Naive thymus-derived CD4-positive, alpha-beta T cell (primary cell): ENCODE measurements at regions not wholly inside any gene's neighbourhood (a gene's known extent, or its start where the extent isn't known, plus 50 kb on each side); places are given as distances from the start of the nearest gene placed in this dataset.

Experiments
- ATAC-seq: fragments of 150-1000 bp; cut with Tn5 transposase; 2 replicates; pipeline ENCODE4 v1.10.0; 2021; ENCODE audit warnings: mild to moderate bottlenecking, moderate library complexity
- CTCF ChIA-PET: fragments of 350-600 bp; sonication (Branson Sonifier 250); formaldehyde crosslinking; loops from one replicate; lab custom pipeline; 2021; ENCODE audit warnings: antibody characterized with exemption; lab: Charles Lee
- POLR2A ChIA-PET: fragments of 350-600 bp; sonication (Branson Sonifier 250); formaldehyde crosslinking; loops from one replicate; lab custom pipeline; 2021; ENCODE audit warnings: antibody characterized with exemption, inconsistent platforms; lab: Charles Lee
- DNase-seq, 9 donors: peaks; one replicate each; pipeline versions ENCODE4 v3.0.0 to v3.0.0-alpha.2; 2020 to 2022; ENCODE audit warnings: mixed read lengths in 1 of 9
- H3K27ac ChIP-seq: one replicate; pipeline ENCODE4 v1.7.0; 2013; ENCODE audit warnings: mild to moderate bottlenecking, low read depth, low read length, moderate library complexity
- H3K27me3 ChIP-seq, 2 donors: one replicate each; pipeline ENCODE4 v1.7.0; 2013; ENCODE audit warnings: low read length in 2 of 2, mild to moderate bottlenecking in 2 of 2, moderate library complexity in 2 of 2; ENCODE audit not compliant: control insufficient read depth in 2 of 2, insufficient read depth in 2 of 2
- H3K36me3 ChIP-seq, 3 experiments: 1 replicate in 2 of 3; 2 replicates in 1 of 3; pipeline ENCODE4 v1.7.0; 2013; ENCODE audit warnings: low read length in 3 of 3, mild to moderate bottlenecking in 3 of 3, moderate library complexity in 1 of 3; ENCODE audit not compliant: insufficient read depth in 3 of 3, control insufficient read depth in 2 of 3
- H3K4me1 ChIP-seq, 2 donors: one replicate each; pipeline ENCODE4 v1.7.0; 2013; ENCODE audit warnings: low read length in 2 of 2, mild to moderate bottlenecking in 2 of 2, moderate library complexity in 1 of 2; ENCODE audit not compliant: control insufficient read depth in 2 of 2, insufficient read depth in 2 of 2
- H3K4me3 ChIP-seq: 2 replicates; pipeline ENCODE4 v1.7.0; 2013; ENCODE audit warnings: mild to moderate bottlenecking, low read length
- H3K9me3 ChIP-seq, 3 experiments: 1 replicate in 2 of 3; 2 replicates in 1 of 3; pipeline ENCODE4 v1.7.0; 2013; ENCODE audit warnings: low read length in 3 of 3; ENCODE audit not compliant: control insufficient read depth in 2 of 3
- H3K27ac Mint-ChIP-seq, 9 donors: one replicate each; pipeline ENCODE4 v1.8.0; 2020 to 2022; ENCODE audit warnings: mixed read lengths in 9 of 9, mild to moderate bottlenecking in 8 of 9, moderate library complexity in 5 of 9, inconsistent platforms in 2 of 9
- H3K27me3 Mint-ChIP-seq, 5 donors: one replicate each; pipeline ENCODE4 v1.8.0; 2021 to 2022; ENCODE audit warnings: mixed read lengths in 5 of 5, mild to moderate bottlenecking in 1 of 5
- H3K36me3 Mint-ChIP-seq, 5 donors: one replicate each; pipeline ENCODE4 v1.8.0; 2020 to 2022; ENCODE audit warnings: mixed read lengths in 5 of 5, mild to moderate bottlenecking in 3 of 5, inconsistent platforms in 1 of 5
- H3K4me1 Mint-ChIP-seq, 7 donors: one replicate each; pipeline ENCODE4 v1.8.0; 2020 to 2022; ENCODE audit warnings: mixed read lengths in 7 of 7, mild to moderate bottlenecking in 3 of 7, inconsistent platforms in 1 of 7
- H3K4me3 Mint-ChIP-seq, 10 donors: one replicate each; pipeline ENCODE4 v1.8.0; 2020 to 2022; ENCODE audit warnings: mild to moderate bottlenecking in 10 of 10, mixed read lengths in 10 of 10, moderate library complexity in 6 of 10, inconsistent platforms in 2 of 10
- H3K9me3 Mint-ChIP-seq, 11 donors: one replicate each; pipeline ENCODE4 v1.8.0; 2020 to 2022; ENCODE audit warnings: mixed read lengths in 11 of 11, mild to moderate bottlenecking in 4 of 11, inconsistent platforms in 1 of 11, moderate library complexity in 1 of 11
- intact Hi-C, 2 donors: fragments of 100-400 bp; cut with micrococcal nuclease; formaldehyde crosslinking; loops; one replicate each; pipeline ENCODE4 v1.15.1; 2023

- Histone ChIP-seq H3K9me3 (no peaks in the 10 kb centered on the region), H3K4me3 (no peak overlapping the region), H3K4me1 (no peaks in the 10 kb centered on the region), H3K36me3 (no peaks in the 10 kb centered on the region), H3K27me3 (no peaks in the 10 kb centered on the region), H3K27ac (no peak overlapping the region)
- ATAC-seq (no peak), DNase-seq (no peak)
- Mint-ChIP-seq H3K36me3 (no peaks in the 10 kb centered on the region), H3K27me3 (no peaks in the 10 kb centered on the region), H3K4me1 (peaks cover 0 to 1% (median 0%) of the 10 kb centered on the region in 7 donors), H3K4me3 (no peak overlapping the region), H3K27ac (no peak overlapping the region), H3K9me3 (peaks cover 0 to 11% (median 0%) of the 10 kb centered on the region in 11 donors)
- intact Hi-C loops: no loop called here
- POLR2A ChIA-PET: no interaction called here
- CTCF ChIA-PET: no interaction called here
Observed at GRCh38 chr5:120254385-120254784, 209.7 kb upstream of the PRR16 start.

GRCh38 chr5:120255214-120255613, 208.9 kb upstream of the PRR16 start:
- Histone ChIP-seq H3K9me3 (no peaks in the 10 kb centered on the region), H3K27ac (no peak overlapping the region), H3K4me3 (no peak overlapping the region), H3K36me3 (no peaks in the 10 kb centered on the region), H3K27me3 (no peaks in the 10 kb centered on the region), H3K4me1 (no peaks in the 10 kb centered on the region)
- H3K9me3 Mint-ChIP-seq: peaks cover 0 to 4% (median 0%) of the 10 kb centered on the region in 11 donors
- H3K27ac Mint-ChIP-seq: no peak overlapping the region
- peaks cover 0 to 1% (median 0%) of the 10 kb centered on the region in 7 donors for H3K4me1 Mint-ChIP-seq
- H3K4me3 Mint-ChIP-seq: no peak overlapping the region
- DNase-seq (no peak), ATAC-seq (no peak)
- no peaks in the 10 kb centered on the region for H3K27me3 Mint-ChIP-seq
- CTCF ChIA-PET: no interaction called here
- intact Hi-C loops: no loop called here
- POLR2A ChIA-PET: no interaction called here
- H3K36me3 Mint-ChIP-seq: no peaks in the 10 kb centered on the region

- no peaks in the 10 kb centered on the region for H3K36me3 Mint-ChIP-seq
- POLR2A ChIA-PET: no interaction called here
- no peak for ATAC-seq
- DNase-seq: no peak
- no peak overlapping the region for H3K27ac ChIP-seq
- no peaks in the 10 kb centered on the region for H3K36me3 ChIP-seq
- H3K4me1 Mint-ChIP-seq: peaks cover 0 to 1% (median 0%) of the 10 kb centered on the region in 7 donors
- no peaks in the 10 kb centered on the region for H3K9me3 ChIP-seq
- H3K27ac Mint-ChIP-seq: no peak overlapping the region
- no peaks in the 10 kb centered on the region for H3K27me3 Mint-ChIP-seq
- CTCF ChIA-PET: no interaction called here
- H3K9me3 Mint-ChIP-seq: peaks cover 0 to 4% (median 0%) of the 10 kb centered on the region in 11 donors
- intact Hi-C loops: no loop called here
- no peak overlapping the region for H3K4me3 ChIP-seq
- no peak overlapping the region for H3K4me3 Mint-ChIP-seq
- no peaks in the 10 kb centered on the region for H3K27me3 ChIP-seq
- no peaks in the 10 kb centered on the region for H3K4me1 ChIP-seq
Observed at GRCh38 chr5:120256376-120256775, 207.7 kb upstream of the PRR16 start.

GRCh38 chr5:120257358-120257971, 206.6 kb upstream of the PRR16 start:
- POLR2A ChIA-PET: no interaction called here
- DNase-seq: no peak
- intact Hi-C loops: no loop called here
- Histone ChIP-seq H3K9me3 (no peaks in the 10 kb centered on the region), H3K27ac (no peak overlapping the region), H3K27me3 (no peaks in the 10 kb centered on the region), H3K4me3 (no peak overlapping the region), H3K36me3 (no peaks in the 10 kb centered on the region), H3K4me1 (no peaks in the 10 kb centered on the region)
- no peak for ATAC-seq
- Mint-ChIP-seq H3K27ac (no peak overlapping the region), H3K27me3 (no peaks in the 10 kb centered on the region), H3K9me3 (peaks cover 0 to 4% (median 0%) of the 10 kb centered on the region in 11 donors), H3K36me3 (no peaks in the 10 kb centered on the region), H3K4me3 (no peak overlapping the region), H3K4me1 (peaks cover 0 to 1% (median 0%) of the 10 kb centered on the region in 7 donors)
- CTCF ChIA-PET: no interaction called here

GRCh38 chr5:120258123-120258522, 206.0 kb upstream of the PRR16 start:
- ChIA-PET CTCF (no interaction called here), POLR2A (no interaction called here)
- no peaks in the 10 kb centered on the region for H3K36me3 Mint-ChIP-seq
- DNase-seq (no peak), ATAC-seq (peak; percentile 26)
- H3K4me1 Mint-ChIP-seq: peaks cover 0 to under 1% (median 0%) of the 10 kb centered on the region in 7 donors
- Histone ChIP-seq H3K4me3 (no peak overlapping the region), H3K27me3 (no peaks in the 10 kb centered on the region), H3K36me3 (no peaks in the 10 kb centered on the region), H3K4me1 (no peaks in the 10 kb centered on the region), H3K9me3 (no peaks in the 10 kb centered on the region), H3K27ac (no peak overlapping the region)
- H3K27ac Mint-ChIP-seq: no peak overlapping the region
- no peaks in the 10 kb centered on the region for H3K9me3 Mint-ChIP-seq
- intact Hi-C loops: no loop called here
- H3K27me3 Mint-ChIP-seq: no peaks in the 10 kb centered on the region
- H3K4me3 Mint-ChIP-seq: no peak overlapping the region

DNA sequence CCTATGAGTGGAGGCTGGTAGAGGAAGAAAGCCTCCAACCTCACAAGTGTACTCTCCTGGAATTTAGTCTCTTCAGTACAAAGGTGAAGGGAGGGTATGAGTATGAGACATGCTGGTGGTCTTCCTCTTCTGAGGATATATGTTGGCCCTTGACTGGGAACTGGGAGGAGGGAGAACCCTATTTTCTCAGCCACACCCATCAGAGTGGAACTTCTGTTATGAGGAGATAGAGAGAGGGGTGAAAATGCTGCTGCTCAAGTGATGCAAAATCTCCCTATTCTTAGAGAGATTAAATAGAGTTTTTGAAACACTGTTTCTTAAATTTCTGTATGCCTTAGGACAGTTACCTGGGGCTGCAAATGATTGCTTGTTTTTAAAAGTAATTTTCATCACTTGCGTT, 203.4 kb upstream of the PRR16 start:
- H3K4me3 ChIP-seq: no peak overlapping the region
- POLR2A ChIA-PET: no interaction called here
- H3K9me3 Mint-ChIP-seq: peaks cover 0 to 4% (median 0%) of the 10 kb centered on the region in 11 donors
- no peak overlapping the region for H3K27ac ChIP-seq
- CTCF ChIA-PET: interaction anchor here (0.6 kb wide), 1 partner anchor 10 kb away, joined by 3 read pairs; no protein-coding TSS in a partner anchor
- no peaks in the 10 kb centered on the region for H3K27me3 Mint-ChIP-seq
- H3K27ac Mint-ChIP-seq: no peak overlapping the region
- intact Hi-C loops: no loop called here
- no peaks in the 10 kb centered on the region for H3K36me3 Mint-ChIP-seq
- no peaks in the 10 kb centered on the region for H3K9me3 ChIP-seq
- H3K27me3 ChIP-seq: no peaks in the 10 kb centered on the region
- no peaks in the 10 kb centered on the region for H3K4me1 ChIP-seq
- H3K4me3 Mint-ChIP-seq: no peak overlapping the region
- no peaks in the 10 kb centered on the region for H3K36me3 ChIP-seq
- no peak for DNase-seq
- no peaks in the 10 kb centered on the region for H3K4me1 Mint-ChIP-seq
- no peak for ATAC-seq

DNA sequence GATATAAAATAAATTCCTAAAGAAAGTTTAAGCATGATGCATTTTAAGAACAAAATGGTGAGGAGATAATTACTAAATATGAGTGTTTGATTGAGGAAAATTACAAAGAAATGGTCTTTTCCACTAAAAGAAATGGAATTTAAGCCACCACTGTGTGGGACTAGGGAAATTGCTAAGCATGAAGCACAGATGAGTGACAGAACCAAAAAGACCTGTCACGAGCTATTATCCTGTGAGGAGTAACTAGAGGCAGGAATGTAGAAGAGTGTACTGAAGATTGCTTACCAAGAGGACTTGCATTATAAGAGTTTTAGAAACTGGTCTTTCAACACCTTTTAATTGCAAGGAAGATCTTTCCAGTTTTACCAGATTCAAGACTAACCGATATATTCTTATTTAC, 193.6 kb upstream of the PRR16 start:
- Histone ChIP-seq H3K27me3 (no peaks in the 10 kb centered on the region), H3K4me3 (no peak overlapping the region), H3K27ac (no peak overlapping the region), H3K36me3 (no peaks in the 10 kb centered on the region), H3K9me3 (no peaks in the 10 kb centered on the region), H3K4me1 (no peaks in the 10 kb centered on the region)
- H3K4me3 Mint-ChIP-seq: no peak overlapping the region
- ATAC-seq (no peak), DNase-seq (no peak)
- peaks cover 0 to 13% (median 4%) of the 10 kb centered on the region in 11 donors for H3K9me3 Mint-ChIP-seq
- intact Hi-C loops: no loop called here
- H3K4me1 Mint-ChIP-seq: no peaks in the 10 kb centered on the region
- H3K27ac Mint-ChIP-seq: no peak overlapping the region
- peaks cover 0 to 6% (median 0%) of the 10 kb centered on the region in 5 donors for H3K36me3 Mint-ChIP-seq
- H3K27me3 Mint-ChIP-seq: no peaks in the 10 kb centered on the region
- CTCF ChIA-PET: no interaction called here
- POLR2A ChIA-PET: no interaction called here
